ENCODE measurements at regions not wholly inside any gene's neighbourhood (a gene's known extent, or its start where the extent isn't known, plus 50 kb on each side); places are given as distances from the start of the nearest gene placed in this dataset.

DNA sequence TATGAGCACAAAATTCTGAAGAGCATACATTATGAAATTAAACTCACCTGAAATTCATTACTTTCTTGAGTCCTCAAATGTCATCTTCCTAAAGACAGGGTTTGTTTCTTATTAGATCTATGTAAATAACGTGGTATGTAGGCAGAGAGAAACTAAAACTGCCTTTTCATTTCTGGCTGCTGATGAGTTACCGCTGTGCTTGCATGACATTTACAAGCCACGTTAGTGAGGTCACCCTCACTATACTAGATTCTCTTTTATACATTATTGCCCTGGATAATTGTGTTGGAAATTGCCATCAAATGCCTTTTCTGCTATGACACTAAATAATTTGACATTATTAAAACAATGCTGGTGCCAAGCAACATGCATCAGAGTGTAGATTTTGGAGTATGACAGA is 748.3 kb upstream of the ANO3 start:
- Histone ChIP-seq H3K4me3 (ENCODE audit: low read depth, low read length) (no peak overlapping the region), H3K27me3 (replicated peaks) (no peaks in the 10 kb centered on the region), H3K36me3 (replicated peaks) (no peaks in the 10 kb centered on the region), H3K27ac (no peak overlapping the region)
- in situ Hi-C loops (cut with HindIII; ENCODE audit: low pct_ligation_motif_present, low sequenced_read_pairs): no loop called here
- no peak for DNase-seq
- TF ChIP-seq, protein P1, sequence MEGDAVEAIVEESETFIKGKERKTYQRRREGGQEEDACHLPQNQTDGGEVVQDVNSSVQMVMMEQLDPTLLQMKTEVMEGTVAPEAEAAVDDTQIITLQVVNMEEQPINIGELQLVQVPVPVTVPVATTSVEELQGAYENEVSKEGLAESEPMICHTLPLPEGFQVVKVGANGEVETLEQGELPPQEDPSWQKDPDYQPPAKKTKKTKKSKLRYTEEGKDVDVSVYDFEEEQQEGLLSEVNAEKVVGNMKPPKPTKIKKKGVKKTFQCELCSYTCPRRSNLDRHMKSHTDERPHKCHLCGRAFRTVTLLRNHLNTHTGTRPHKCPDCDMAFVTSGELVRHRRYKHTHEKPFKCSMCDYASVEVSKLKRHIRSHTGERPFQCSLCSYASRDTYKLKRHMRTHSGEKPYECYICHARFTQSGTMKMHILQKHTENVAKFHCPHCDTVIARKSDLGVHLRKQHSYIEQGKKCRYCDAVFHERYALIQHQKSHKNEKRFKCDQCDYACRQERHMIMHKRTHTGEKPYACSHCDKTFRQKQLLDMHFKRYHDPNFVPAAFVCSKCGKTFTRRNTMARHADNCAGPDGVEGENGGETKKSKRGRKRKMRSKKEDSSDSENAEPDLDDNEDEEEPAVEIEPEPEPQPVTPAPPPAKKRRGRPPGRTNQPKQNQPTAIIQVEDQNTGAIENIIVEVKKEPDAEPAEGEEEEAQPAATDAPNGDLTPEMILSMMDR (IDR thresholded peaks at IDR 0.05; ENCODE audit: low read depth, low read length, missing control alignments): no peak

DNA sequence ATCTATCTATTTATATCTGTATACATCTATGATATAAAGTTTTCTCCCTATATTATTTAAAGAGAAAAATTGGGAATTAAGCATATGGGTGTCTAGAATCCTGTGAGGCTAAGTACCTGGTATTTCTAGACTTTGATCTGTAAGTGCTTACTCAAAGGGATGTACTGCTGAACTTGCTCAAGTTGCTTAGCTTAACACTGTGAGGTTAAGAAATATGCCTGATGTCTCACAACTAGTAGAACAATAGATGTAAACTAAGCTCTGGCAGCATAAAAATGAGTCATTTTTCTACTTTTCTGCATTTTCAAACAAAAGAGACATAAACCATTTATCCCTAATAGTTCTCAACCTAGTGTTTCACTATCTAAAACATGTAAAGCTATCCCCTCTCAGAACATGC is 744.4 kb upstream of the ANO3 start:
- no peak overlapping the region for H3K4me3 ChIP-seq (ENCODE audit: low read depth, low read length)
- TF ChIP-seq, protein P1 (IDR thresholded peaks at IDR 0.05; ENCODE audit: low read depth, low read length, missing control alignments): no peak
- no peak for DNase-seq
- no peaks in the 10 kb centered on the region for H3K27me3 ChIP-seq (replicated peaks)
- no peaks in the 10 kb centered on the region for H3K36me3 ChIP-seq (replicated peaks)
- in situ Hi-C loops (cut with HindIII; ENCODE audit: low pct_ligation_motif_present, low sequenced_read_pairs): no loop called here
- H3K27ac ChIP-seq: no peak overlapping the region

DNA sequence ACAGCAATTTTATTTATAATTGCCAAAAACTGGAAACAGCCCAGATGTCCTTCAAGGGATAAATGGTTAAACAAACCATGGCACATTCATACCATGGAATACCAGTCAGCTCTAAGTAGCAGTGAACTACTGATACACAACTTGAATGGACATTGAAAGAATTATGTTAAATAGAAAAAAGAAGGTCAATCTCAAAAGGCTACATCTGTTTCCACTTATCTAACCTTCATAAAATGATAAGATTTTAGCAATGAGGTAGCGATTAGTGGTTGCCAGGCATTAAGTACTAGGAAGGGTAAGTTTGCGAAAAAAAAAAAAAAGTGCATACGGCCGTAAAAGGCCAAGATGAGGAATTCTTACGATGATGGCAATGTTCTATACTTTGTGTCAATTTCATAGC is 738.7 kb upstream of the ANO3 start:
- DNase-seq: no peak
- H3K4me3 ChIP-seq (ENCODE audit: low read depth, low read length): no peak overlapping the region
- H3K36me3 ChIP-seq (replicated peaks): no peaks in the 10 kb centered on the region
- in situ Hi-C loops (cut with HindIII; ENCODE audit: low pct_ligation_motif_present, low sequenced_read_pairs): no loop called here
- TF ChIP-seq, protein P1 (IDR thresholded peaks at IDR 0.05; ENCODE audit: low read depth, low read length, missing control alignments): no peak
- no peaks in the 10 kb centered on the region for H3K27me3 ChIP-seq (replicated peaks)
- no peak overlapping the region for H3K27ac ChIP-seq

DNA sequence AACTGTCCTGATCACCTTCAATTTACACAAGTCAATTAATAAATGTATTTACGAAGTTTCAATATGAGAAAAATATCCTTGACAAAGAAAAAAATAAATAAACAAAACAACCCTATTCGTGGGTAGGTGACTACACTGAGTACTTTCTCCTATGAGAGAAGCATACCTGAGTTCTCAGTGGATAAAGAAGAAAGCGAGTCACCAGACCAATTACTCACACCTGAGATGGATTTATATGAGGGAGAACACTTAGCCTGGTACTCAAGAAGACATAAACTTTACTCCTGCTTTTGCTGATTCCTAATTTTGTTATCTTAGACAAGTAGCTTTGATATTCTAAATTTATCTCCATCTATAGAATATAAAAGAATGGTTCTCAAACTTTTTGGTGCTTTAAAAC is 735.2 kb upstream of the ANO3 start:
- no peak for DNase-seq
- TF ChIP-seq, protein P1 (IDR thresholded peaks at IDR 0.05; ENCODE audit: low read depth, low read length, missing control alignments): no peak
- Histone ChIP-seq H3K4me3 (ENCODE audit: low read depth, low read length) (no peak overlapping the region), H3K27ac (no peak overlapping the region), H3K27me3 (replicated peaks) (no peaks in the 10 kb centered on the region), H3K36me3 (replicated peaks) (no peaks in the 10 kb centered on the region)
- in situ Hi-C loops (cut with HindIII; ENCODE audit: low pct_ligation_motif_present, low sequenced_read_pairs): no loop called here

DNA sequence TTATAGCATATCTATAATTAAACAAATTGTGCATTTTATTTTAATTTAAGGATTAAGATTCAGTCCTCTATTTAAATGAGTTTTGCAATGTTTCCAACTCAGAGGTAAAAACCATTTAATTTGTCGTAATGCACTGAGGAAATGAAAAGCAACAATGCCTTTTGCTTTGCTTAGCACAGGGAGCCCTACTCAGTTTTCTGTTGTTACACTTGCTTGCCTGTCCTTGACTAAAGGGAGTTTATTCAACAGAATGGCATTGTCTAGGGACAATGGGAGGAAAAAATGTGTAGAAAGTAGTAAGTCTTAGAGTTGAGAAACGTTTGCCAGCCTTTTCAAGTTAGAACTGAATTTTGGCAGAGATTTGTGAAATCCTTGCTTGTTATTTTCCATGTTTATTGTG is 734.2 kb upstream of the ANO3 start:
- no peaks in the 10 kb centered on the region for H3K27me3 ChIP-seq (replicated peaks)
- TF ChIP-seq, protein P1 (IDR thresholded peaks at IDR 0.05; ENCODE audit: low read depth, low read length, missing control alignments): no peak

DNA sequence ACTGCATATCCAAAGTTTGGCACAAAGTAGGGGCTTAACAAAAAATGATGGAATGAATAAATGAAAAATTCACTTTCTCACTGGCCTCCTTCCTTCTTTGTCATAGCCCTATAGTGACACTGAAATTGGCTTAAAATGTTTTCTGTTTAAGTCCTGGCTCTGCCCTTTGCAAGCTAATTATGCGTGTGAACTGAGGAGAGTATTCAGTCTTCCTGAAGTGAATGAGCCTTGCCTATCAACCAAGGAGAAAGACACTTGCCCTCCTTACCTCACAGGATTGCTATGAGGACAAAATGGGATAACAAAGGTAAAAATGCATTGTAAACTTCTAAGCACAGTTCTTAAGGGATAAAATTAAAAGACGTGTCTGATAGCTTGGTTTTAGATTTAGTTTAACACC is 729.8 kb upstream of the ANO3 start:
- in situ Hi-C loops (cut with HindIII; ENCODE audit: low pct_ligation_motif_present, low sequenced_read_pairs): no loop called here
- Histone ChIP-seq H3K4me3 (ENCODE audit: low read depth, low read length) (no peak overlapping the region), H3K36me3 (replicated peaks) (no peaks in the 10 kb centered on the region), H3K27me3 (replicated peaks) (no peaks in the 10 kb centered on the region), H3K27ac (no peak overlapping the region)
- TF ChIP-seq, protein P1 (IDR thresholded peaks at IDR 0.05; ENCODE audit: low read depth, low read length, missing control alignments): no peak
- DNase-seq: no peak

More for the DNA sequence above, 734.2 kb upstream of the ANO3 start:
- Histone ChIP-seq H3K36me3 (replicated peaks) (no peaks in the 10 kb centered on the region), H3K27ac (no peak overlapping the region), H3K4me3 (ENCODE audit: low read depth, low read length) (no peak overlapping the region)
- in situ Hi-C loops (cut with HindIII; ENCODE audit: low pct_ligation_motif_present, low sequenced_read_pairs): no loop called here
- no peak for DNase-seq

Measured in brain microvascular endothelial cell (primary cell).